HFF-Myc (cell line): ENCODE measurements at regions not wholly inside any gene's neighbourhood (a gene's known extent, or its start where the extent isn't known, plus 50 kb on each side); places are given as distances from the start of the nearest gene placed in this dataset.

ENCODE experiments used
- DNase-seq: peaks from one replicate; pipeline ENCODE4 v3.0.0-alpha.2; 2011; ENCODE audit warnings: low read depth; ENCODE audit errors: extremely low read depth
- H3K4me3 ChIP-seq: replicated peaks from 2 replicates; pipeline ENCODE4 v1.5.1; 2011; ENCODE audit warnings: low read depth, mild to moderate bottlenecking, control low read depth, low read length
- CTCF ChIP-seq: IDR thresholded peaks from 2 replicates; pipeline ENCODE4 v1.5.1; 2012; ENCODE audit warnings: mild to moderate bottlenecking, low read depth, low read length, control low read depth; ENCODE audit errors: missing control alignments

GRCh38 chr1:118303064-118303463 is 118.0 kb upstream of the SPAG17 start:
- H3K4me3 ChIP-seq: no peak overlapping the region
- no peak for DNase-seq
- no peak for TF ChIP-seq CTCF

GRCh38 chr1:118302145-118302544 is 117.1 kb upstream of the SPAG17 start:
- no peak for TF ChIP-seq CTCF
- H3K4me3 ChIP-seq: no peak overlapping the region
- DNase-seq: no peak

- no peak for DNase-seq
- no peak for TF ChIP-seq CTCF
- no peak overlapping the region for H3K4me3 ChIP-seq
Observed at GRCh38 chr1:118300808-118301207, 115.8 kb upstream of the SPAG17 start.

GRCh38 chr1:118298397-118298796 is 113.4 kb upstream of the SPAG17 start:
- no peak overlapping the region for H3K4me3 ChIP-seq
- DNase-seq: no peak
- no peak for TF ChIP-seq CTCF

- DNase-seq: no peak
- no peak for TF ChIP-seq CTCF
- no peak overlapping the region for H3K4me3 ChIP-seq
Observed at GRCh38 chr1:118297521-118297920, 112.5 kb upstream of the SPAG17 start.

- no peak for TF ChIP-seq CTCF
- no peak overlapping the region for H3K4me3 ChIP-seq
- DNase-seq: no peak
Observed at GRCh38 chr1:118294875-118295642, 110.0 kb upstream of the SPAG17 start.

GRCh38 chr1:118291661-118292060 is 106.6 kb upstream of the SPAG17 start:
- no peak overlapping the region for H3K4me3 ChIP-seq
- DNase-seq: no peak
- TF ChIP-seq CTCF: no peak
